ENCODE measurements at regions not wholly inside any gene's neighbourhood (a gene's known extent, or its start where the extent isn't known, plus 50 kb on each side); places are given as distances from the start of the nearest gene placed in this dataset.
"Not testable (repeated sequence)": the region's sequence is repeated elsewhere in the genome, so short reads cannot be mapped to it uniquely, and the experiment has no call there.

DNA sequence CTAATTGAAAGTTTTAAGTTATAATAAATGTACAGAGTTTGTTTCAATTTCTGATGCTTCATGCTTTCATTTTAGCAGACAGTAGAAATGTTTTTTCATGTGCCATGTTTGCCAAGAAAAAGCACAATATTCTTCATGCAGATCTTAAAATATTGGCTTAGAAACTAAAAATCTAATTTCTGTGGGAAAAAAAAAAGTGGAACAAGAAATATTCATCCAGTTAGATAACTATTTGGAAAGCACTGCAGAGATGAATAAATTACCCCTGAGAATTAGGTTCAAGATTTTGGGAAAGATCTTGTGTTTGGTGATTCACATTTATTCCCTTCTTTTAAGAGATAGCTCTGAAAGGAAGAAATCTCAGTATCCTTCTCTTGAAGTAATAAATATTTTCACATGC is 912.5 kb downstream of the C4orf33 start:
- no peak for DNase-seq (ENCODE audit: low read depth)

- not testable (repeated sequence) for DNase-seq (ENCODE audit: low read depth)
Measured at GRCh38 chr4:130012806-130013205, 916.9 kb downstream of the C4orf33 start.

DNA sequence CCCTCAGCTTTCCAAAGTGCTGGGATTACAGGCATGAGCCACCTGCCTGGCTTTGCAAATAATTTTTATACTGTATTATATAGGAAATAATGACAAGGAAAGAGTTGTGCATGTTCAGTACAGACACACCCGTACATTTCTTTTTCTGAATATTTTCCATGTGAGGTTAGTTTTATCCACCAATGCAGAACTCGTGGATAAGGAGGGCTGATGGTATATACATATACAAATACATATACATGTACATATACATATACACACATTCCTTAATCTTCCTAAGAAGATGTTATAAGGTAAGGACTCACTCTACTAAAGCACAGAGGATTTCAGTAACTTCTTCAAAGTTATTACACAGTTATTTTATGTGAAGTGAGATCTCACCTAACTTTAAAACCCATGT is 925.8 kb downstream of the C4orf33 start:
- DNase-seq (ENCODE audit: low read depth): no peak

- no peak for DNase-seq (ENCODE audit: low read depth)
Measured at GRCh38 chr4:130023088-130023487, 927.1 kb downstream of the C4orf33 start.

DNA sequence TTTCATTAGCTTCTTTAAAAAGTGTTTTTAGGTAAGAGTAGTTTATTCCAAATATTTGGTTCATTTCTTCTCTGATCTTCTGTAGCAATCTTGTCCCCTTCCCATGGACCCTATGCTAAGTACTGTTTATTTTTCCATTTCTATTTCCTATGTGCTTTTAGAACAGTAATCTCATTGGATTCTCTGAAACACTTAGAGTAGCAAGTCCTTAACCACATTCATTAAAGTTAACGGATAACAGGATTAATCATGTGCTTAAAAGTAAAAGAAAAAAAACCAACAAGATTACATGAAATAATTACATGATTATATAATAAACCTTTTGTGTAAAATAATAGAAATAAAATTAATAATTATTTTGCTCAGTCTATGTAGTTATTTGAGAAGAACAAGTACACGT is 929.7 kb downstream of the C4orf33 start:
- no peak for DNase-seq (ENCODE audit: low read depth)

GRCh38 chr4:130026185-130026584 is 930.2 kb downstream of the C4orf33 start:
- no peak for DNase-seq (ENCODE audit: low read depth)

GRCh38 chr4:130027973-130028372 is 932.0 kb downstream of the C4orf33 start:
- no peak for DNase-seq (ENCODE audit: low read depth)

DNA sequence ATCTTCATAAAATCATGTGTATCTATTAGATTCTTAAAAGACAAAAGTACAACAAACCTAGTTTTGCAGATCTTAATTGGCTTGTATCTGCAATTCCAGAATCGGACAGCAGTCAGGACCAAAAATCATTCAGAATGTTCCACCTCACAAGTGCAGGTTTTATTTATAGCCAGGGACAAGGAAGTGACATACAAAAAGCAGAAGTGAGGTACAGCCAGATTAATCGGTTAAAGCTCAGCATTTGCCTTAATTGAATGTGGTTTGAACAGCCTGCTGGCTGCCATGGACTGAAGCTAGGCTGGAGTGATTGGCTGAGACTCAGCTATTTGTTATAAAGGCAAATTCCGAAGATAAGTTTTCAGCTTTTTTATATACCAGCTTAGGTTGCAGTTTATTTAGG is 932.6 kb downstream of the C4orf33 start:
- no peak for DNase-seq (ENCODE audit: low read depth)

- no peak for DNase-seq (ENCODE audit: low read depth)
Measured at GRCh38 chr4:130029442-130029841, 933.5 kb downstream of the C4orf33 start.

- DNase-seq (ENCODE audit: low read depth): no peak
Measured at GRCh38 chr4:130031858-130032257, 935.9 kb downstream of the C4orf33 start.

DNA sequence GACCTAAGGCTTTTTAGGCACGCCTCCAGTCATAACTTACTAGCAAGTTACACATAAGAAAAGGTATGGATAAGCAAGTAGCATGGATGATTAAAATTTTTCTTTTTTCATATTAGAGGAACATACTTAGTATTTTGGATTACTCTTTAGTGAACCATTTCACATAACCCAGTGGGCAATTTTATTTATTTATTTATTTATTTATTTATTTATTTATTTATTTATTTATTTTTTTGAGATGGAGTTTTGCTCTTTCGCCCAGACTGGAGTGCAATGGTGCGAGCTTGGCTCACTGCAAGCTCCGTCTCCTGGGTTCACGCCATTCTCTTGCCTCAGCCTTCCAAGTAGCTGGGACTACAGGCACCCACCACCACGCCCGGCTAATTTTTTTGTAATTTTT is 937.7 kb downstream of the C4orf33 start:
- DNase-seq (ENCODE audit: low read depth): not testable (repeated sequence)

GRCh38 chr4:130034876-130035275 is 938.9 kb downstream of the C4orf33 start:
- DNase-seq (ENCODE audit: low read depth): no peak

DNA sequence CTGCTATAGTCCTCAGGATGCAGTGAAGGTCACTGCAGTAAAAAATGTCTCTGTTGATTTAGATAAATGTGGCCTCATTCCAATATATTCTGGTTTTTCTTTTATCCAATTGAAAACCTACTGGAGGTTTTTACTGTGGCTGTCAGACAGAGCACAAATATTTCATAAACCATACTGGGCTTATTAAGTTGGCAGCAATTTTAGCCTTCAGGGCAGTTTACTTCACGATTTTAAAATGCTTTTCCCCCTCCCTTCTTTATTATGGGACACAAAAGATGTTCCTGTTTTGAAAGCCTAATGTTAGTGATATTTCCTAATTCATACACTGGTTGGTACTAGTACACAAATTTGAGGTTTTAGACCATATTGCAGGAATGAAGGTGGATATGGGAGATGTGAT is 939.4 kb downstream of the C4orf33 start:
- no peak for DNase-seq (ENCODE audit: low read depth)

DNA sequence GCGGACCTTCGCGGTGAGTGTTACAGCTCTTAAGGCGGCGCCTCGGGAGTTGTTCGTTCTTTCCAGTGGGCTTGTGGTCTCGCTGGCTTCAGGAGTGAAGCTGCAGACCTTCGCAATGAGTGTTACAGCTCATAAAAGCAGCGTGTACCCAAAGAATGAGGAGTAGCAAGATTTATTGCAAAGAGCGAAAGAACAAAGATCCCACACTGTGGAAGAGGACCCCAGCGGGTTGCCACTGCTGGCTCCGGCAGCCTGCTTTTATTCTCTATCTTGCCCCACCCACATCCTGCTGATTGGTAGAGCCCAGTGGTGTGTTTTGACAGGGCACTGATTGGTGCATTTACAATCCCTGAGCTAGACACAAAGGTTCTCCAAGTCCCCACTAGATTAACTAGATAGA is 941.9 kb downstream of the C4orf33 start:
- DNase-seq (ENCODE audit: low read depth): not testable (repeated sequence)

DNA sequence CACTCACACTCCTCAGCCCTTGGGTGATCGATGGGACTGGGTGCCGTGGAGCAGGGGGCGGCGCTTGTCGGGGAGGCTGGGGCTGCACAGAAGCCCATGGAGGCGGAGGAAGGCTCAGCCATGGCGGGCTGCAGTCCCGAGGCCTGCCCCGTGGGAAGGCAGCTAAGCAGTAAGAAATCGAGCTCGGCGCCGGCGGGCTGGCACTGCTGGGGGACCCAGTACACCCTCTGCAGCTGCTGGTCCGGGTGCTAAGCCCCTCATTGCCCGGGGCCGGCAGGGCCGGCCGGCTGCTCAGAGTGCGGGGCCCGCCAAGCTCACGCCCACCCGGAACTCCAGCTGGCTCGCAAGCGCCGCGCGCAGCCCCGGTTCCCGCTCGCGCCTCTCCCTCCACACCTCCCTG is 942.6 kb downstream of the C4orf33 start:
- not testable (repeated sequence) for DNase-seq (ENCODE audit: low read depth)

GRCh38 chr4:130043732-130044160 is 947.8 kb downstream of the C4orf33 start:
- DNase-seq (ENCODE audit: low read depth): no peak

GRCh38 chr4:130044788-130045531 is 949.0 kb downstream of the C4orf33 start:
- DNase-seq (ENCODE audit: low read depth): no peak

DNA sequence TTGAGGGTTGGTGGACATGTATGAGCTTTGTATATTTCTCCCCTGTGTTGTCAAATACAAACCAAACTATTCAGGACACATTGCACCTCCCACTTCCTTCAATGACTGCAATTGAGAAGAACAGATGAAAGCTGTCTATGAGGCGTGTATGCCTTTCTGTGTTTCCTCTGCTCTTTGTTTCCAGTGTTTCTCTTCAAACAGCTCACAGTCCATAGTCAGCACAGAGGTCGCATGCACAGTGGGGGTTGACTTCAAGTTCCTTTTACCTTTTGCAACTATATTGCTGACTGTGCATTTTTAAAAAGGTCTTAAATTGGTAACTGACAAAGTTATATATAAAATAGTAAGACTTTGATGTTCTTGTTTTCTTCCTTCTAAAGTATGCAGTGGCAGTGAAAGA is 957.8 kb downstream of the C4orf33 start:
- DNase-seq (ENCODE audit: low read depth): no peak

DNA sequence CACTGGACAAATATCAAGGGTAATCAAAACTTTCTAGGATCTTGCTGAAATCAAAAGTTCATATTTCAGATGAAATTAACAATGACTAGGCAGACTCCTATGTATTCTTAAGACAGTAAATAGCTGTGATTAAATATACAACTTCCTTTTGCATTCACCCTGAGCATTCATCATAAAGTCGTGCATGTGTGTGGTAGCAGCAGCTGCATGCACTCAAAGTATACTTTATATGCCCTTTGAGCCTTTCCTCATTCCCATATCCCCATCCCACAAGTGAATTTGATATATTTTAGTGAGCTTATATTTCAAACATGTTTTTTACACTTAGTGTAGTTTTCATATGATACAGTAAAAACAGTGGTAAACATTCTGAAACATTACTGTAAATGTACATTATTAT is 959.0 kb downstream of the C4orf33 start:
- DNase-seq (ENCODE audit: low read depth): no peak

- no peak for DNase-seq (ENCODE audit: low read depth)
Measured at GRCh38 chr4:130056286-130056685, 960.3 kb downstream of the C4orf33 start.

- no peak for DNase-seq (ENCODE audit: low read depth)
Measured at GRCh38 chr4:130064471-130064870, 968.5 kb downstream of the C4orf33 start.

GRCh38 chr4:130067419-130067818 is 971.5 kb downstream of the C4orf33 start:
- no peak for DNase-seq (ENCODE audit: low read depth)

DNA sequence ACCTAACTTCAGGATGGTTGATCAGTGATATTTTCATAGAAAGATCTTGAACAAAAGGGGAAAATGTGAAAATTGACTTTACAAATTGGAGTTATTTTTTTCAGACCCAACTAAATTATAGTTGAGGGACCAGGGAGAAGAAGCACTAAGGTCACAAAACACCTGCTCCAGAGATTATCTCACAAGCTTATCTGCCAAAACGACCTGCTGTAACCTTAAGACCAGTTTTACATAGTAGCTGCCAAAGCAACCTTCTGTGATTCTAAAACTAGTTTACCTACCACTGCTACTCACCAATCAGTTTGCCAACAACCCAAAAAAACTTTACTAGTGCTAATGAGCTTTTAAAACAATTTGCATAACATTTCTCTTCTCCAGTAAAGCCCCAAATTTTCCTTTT is 972.1 kb downstream of the C4orf33 start:
- DNase-seq (ENCODE audit: low read depth): no peak

GRCh38 chr4:130071746-130072145 is 975.8 kb downstream of the C4orf33 start:
- DNase-seq (ENCODE audit: low read depth): no peak
